ENCODE measurements at regions not wholly inside any gene's neighbourhood (a gene's known extent, or its start where the extent isn't known, plus 50 kb on each side); places are given as distances from the start of the nearest gene placed in this dataset.
"Not testable (repeated sequence)": the region's sequence is repeated elsewhere in the genome, so short reads cannot be mapped to it uniquely, and the experiment has no call there.

DNA sequence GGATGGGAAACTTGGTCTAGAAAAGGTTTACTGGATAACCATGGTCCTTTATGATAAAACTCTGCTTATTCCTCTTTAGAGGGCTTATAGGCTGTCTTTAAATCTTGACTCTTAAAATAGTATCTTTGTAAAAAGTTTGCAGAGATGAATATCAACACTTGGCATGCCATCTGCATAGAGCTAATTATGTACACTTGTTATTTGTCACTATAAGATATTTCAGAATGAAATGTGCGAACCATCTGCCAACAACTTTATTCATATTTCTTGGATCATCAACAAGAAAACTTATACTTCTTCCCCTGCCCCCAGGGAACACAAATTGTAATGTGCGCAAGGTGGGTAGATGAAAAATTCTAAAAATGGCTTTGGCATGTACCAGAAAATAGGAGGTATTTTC is 653.0 kb upstream of the CHAC2 start:
- DNase-seq (ENCODE audit: low read depth in 2 of 2): no peak

DNA sequence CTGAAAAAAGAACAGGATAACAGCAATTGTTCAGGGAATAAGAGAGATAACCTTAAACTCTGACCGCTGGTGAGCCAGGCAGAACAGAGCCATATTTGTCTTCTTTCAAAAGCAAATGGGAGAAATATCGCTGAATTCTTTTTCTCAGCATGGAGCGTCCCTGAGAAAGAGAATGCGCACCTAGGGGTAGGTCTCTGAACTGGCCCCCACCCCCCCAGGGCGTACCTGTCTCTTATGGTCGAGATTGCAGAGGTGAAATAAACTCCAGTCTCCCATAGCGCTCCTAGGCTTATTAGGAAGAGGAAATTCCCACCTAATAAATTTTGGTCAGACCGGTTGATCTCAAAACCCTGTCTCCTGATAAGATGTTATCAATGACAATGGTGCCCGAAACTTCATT is 655.2 kb upstream of the CHAC2 start:
- not testable (repeated sequence) for DNase-seq (ENCODE audit: low read depth in 2 of 2)

- DNase-seq (ENCODE audit: low read depth in 2 of 2): no peak
Observed at GRCh38 chr2:53111406-53111805, 656.2 kb upstream of the CHAC2 start.

- DNase-seq (ENCODE audit: low read depth in 2 of 2): no peak
Observed at GRCh38 chr2:53111004-53111403, 656.6 kb upstream of the CHAC2 start.

DNA sequence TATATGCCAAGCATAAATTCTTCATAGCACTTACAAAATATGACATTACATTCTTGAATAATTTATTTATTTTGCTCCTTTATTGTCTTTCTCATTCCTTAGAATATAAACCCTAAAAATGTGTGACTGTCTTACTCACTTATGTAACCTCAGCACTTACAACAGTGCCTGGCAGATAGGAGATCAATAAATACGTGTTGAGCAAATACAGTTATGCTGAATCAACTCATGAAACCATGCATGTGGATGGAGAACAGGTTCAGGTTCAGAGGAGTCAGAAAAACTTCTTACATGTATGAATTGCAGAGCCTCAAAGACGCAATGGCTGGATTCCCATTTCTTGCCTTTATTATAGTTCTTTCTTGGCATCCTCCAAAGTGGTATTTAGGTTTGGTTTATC is 659.4 kb upstream of the CHAC2 start:
- no peak for DNase-seq (ENCODE audit: low read depth in 2 of 2)

- DNase-seq (ENCODE audit: low read depth in 2 of 2): no peak
Observed at GRCh38 chr2:53104263-53104662, 663.3 kb upstream of the CHAC2 start.

DNA sequence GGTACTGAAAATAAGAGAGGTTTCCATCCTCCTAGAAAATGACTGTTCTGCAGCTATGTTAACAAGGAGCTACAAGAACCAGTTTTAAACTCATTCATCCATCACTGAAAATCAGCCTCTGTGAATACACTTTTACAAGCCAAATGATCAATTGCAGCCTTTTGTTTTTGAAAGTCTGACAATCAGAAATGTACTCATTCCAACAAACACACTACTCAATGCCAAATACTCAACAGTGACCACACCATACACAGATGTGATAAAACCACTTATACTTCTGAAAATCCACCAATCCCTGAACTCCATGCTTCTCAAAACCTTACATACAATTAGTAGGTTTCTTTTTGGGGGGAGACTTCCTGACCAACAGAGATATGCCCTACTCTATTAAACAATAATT is 663.9 kb upstream of the CHAC2 start:
- no peak for DNase-seq (ENCODE audit: low read depth in 2 of 2)

- no peak for DNase-seq (ENCODE audit: low read depth in 2 of 2)
Observed at GRCh38 chr2:53098696-53099078, 668.9 kb upstream of the CHAC2 start.

- DNase-seq (ENCODE audit: low read depth in 2 of 2): no peak
Observed at GRCh38 chr2:53096351-53096750, 671.3 kb upstream of the CHAC2 start.

DNA sequence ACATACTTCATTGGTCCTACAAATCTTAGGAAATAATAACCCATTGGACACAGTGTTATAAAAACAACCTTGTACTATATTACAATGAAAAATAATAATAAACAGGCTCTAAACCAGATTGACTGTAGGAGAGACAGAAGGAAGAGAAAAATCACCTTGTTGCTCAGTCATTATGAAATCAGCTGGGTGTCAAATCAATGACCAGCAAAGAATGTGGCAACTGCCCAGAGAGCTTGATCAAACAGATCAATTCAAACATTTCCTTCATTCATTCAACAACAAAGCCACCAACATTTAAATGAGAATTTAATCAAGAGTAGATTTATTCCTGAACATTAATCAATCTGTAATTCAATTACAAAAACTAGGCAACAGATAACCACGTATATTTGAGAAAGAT is 671.9 kb upstream of the CHAC2 start:
- no peak for DNase-seq (ENCODE audit: low read depth in 2 of 2)

DNA sequence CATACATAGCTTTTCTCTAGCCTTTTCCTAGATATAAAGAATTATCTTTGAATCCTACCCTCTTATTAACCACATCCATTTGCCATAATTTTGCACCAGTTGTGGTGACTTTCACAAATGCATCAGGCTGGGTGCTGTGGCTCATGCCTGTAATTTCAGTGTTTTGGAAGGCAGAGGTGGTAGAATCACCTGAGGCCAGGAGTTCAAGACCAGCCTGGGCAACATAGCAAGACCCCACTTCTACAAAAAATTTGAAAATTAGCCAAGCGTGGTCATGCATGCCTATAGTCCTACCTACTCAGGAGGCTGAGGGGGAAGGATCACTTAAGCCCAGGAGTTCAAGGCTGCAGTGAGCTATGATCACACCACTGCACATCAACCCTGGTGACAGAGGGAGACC is 672.4 kb upstream of the CHAC2 start:
- DNase-seq (ENCODE audit: low read depth in 2 of 2): no peak

- no peak for DNase-seq (ENCODE audit: low read depth in 2 of 2)
Observed at GRCh38 chr2:53093355-53093754, 674.2 kb upstream of the CHAC2 start.

GRCh38 chr2:53091183-53091582 is 676.4 kb upstream of the CHAC2 start:
- DNase-seq (ENCODE audit: low read depth in 2 of 2): no peak

GRCh38 chr2:53087874-53088461 is 679.6 kb upstream of the CHAC2 start:
- no peak for DNase-seq (ENCODE audit: low read depth in 2 of 2)

DNA sequence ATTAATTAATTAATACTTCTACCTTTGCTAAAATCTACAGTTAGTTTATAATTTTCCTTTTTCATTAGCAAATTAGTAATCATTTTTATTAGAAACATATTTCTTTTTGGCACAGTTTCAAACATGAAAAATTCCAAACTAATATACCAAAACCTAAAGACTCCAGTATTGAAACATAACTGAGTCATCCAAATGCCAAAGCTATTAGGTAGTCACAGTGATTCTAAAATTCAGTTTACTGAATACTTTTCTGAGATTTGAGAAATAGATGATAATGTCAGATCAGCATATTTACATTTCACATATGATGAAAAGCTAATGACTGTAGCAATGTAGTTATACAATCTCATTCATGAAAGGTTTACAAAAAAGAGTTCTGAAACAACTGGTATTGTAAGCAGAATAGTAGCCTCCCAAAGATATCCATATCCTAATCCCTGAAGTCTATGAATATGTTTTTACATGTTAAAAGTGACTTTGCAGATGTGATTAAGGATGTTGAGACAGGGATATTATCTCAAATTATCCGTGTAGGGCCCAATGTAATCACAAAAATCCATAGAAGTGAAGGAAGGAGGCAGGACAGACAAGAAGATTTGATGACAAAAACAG is 680.2 kb upstream of the CHAC2 start:
- no peak for DNase-seq (ENCODE audit: low read depth in 2 of 2)

GRCh38 chr2:53077413-53077812 is 690.2 kb upstream of the CHAC2 start:
- DNase-seq (ENCODE audit: low read depth in 2 of 2): no peak

GRCh38 chr2:53075760-53076159 is 691.8 kb upstream of the CHAC2 start:
- DNase-seq (ENCODE audit: low read depth in 2 of 2): no peak

DNA sequence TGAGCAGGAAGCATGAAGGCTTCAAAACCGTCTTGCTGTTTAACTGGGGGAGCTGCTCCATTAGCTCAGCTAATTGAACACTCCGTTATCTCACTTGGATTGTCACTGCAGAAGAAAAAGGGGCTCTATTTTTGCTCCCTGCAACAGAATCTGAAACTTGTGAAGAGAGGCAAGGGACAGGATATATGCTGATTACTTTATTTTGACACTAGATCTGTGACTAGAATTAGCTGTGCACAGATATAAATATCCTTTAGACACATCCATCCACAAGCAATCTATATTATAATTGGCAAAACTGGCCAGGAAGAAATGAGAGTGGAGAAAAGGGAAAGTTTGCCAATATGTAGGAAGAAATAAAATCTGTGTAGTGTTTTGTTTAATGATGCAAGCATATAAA is 700.1 kb upstream of the CHAC2 start:
- no peak for DNase-seq (ENCODE audit: low read depth in 2 of 2)

- no peak for DNase-seq (ENCODE audit: low read depth in 2 of 2)
Observed at GRCh38 chr2:53067056-53067455, 700.5 kb upstream of the CHAC2 start.

DNA sequence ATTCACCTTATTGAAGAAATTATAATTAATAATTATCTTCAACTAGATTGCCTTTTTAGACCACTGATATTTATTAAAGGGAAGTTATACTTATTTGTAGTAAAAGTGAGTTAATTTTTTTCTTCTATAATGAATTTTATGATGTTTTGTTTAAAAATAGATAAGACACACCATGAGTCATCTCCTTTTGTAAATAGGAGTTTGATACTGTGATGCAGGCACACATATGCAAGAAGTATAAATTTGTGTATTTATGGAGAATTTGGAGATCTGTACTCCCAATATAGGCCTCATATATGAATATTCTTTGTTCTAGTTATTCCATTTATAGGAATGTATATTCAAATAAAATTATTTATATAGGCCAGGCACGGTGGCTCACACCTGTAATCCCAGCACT is 703.5 kb upstream of the CHAC2 start:
- DNase-seq (ENCODE audit: low read depth in 2 of 2): no peak

DNA sequence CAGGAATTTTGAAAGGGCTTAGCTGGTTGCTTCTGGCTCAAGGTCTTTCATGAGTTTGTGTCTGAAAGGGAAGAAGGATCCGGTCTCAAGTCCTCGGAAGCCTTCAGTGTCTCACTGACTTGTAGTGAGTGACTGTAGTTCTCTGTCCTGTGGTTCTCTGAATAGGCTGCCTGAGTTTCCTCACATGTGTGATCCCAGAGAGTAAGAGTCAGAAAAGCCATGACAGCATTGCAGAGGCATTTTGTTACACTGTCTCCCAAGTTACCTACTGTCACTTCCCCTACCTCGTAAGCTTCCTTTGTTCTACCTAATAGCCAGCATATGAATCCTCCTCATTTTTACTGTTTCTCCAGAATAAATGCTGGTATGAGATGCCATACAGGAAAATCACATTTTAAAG is 709.1 kb upstream of the CHAC2 start:
- no peak for DNase-seq (ENCODE audit: low read depth in 2 of 2)

- DNase-seq (ENCODE audit: low read depth in 2 of 2): no peak
Observed at GRCh38 chr2:53053937-53054336, 713.7 kb upstream of the CHAC2 start.

DNA sequence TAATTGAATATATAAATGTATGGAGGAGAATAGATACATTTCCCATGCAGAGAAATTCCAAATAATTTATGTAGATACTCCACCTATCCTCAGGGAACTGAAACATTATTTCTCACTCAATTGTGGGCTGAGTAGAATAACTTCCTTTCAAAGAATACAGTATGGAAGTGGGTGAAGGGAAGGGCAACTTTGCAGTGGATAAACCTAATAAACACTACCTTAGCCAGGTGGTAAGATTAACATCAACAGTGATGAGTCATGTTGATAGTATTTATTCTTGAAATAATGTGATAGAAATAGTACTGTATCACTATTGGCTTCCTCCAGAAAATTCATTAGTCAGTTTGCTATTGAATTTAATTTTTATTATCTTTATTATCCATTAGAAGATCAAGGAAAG is 716.4 kb upstream of the CHAC2 start:
- DNase-seq (ENCODE audit: low read depth in 2 of 2): no peak

All from dermis microvascular lymphatic vessel endothelial cell (primary cell).